Breast epithelium (tissue), 4 donors: ENCODE measurements at regions not wholly inside any gene's neighbourhood (a gene's known extent, or its start where the extent isn't known, plus 50 kb on each side); places are given as distances from the start of the nearest gene placed in this dataset.

ENCODE experiments used
- DNase-seq, 2 donors: peaks; one replicate each; pipeline ENCODE4 v3.0.0-alpha.2; 2019; ENCODE audit warnings: low spot score in 2 of 2
- H3K27ac ChIP-seq, 2 donors: fragments of 200-600 bp; sonication (generic) in 1 of 2; one replicate each; pipeline ENCODE4 v1.5.1; 2016 to 2019; ENCODE audit warnings: mild to moderate bottlenecking in 1 of 2
- H3K27me3 ChIP-seq, 2 donors: fragments of 200-600 bp; sonication (generic) in 1 of 2; one replicate each; pipeline versions ENCODE4 v1.5.1 to v1.6.0; 2017 to 2019; ENCODE audit warnings: control low read depth in 1 of 2, mild to moderate bottlenecking in 1 of 2
- H3K36me3 ChIP-seq: fragments of 200-600 bp; one replicate; pipeline ENCODE4 v1.5.1; 2019
- H3K4me1 ChIP-seq, 2 donors: fragments of 200-600 bp; sonication (generic); one replicate each; pipeline ENCODE4 v1.5.1; 2016 to 2019; ENCODE audit warnings: control low read depth in 1 of 2
- H3K4me3 ChIP-seq, 3 donors: fragments of 200-600 bp; sonication (generic); 1 replicate in 2 of 3; 2 replicates in 1 of 3; pipeline ENCODE4 v1.5.1; 2016 to 2019; ENCODE audit warnings: mild to moderate bottlenecking in 3 of 3, moderate library complexity in 2 of 3
- H3K9me3 ChIP-seq, 2 donors: fragments of 200-600 bp; sonication (generic) in 1 of 2; one replicate each; pipeline ENCODE4 v1.5.1; 2016 to 2019; ENCODE audit warnings: control low read depth in 1 of 2
- POLR2A ChIP-seq: fragments of 450-650 bp; IDR thresholded peaks from one replicate; pipeline ENCODE4 v1.6.1; 2016; ENCODE audit warnings: antibody characterized with exemption, mild to moderate bottlenecking, moderate library complexity
- POLR2AphosphoS5 ChIP-seq, 3 donors: sonication (generic); formaldehyde crosslinking; IDR thresholded peaks; one replicate each; pipeline ENCODE4 v1.6.1; 2017; ENCODE audit warnings: antibody characterized with exemption in 3 of 3
- intact Hi-C: fragments of 100-400 bp; cut with DNase I; formaldehyde crosslinking; loops from one replicate; pipeline ENCODE4 v1.15.1; 2023; ENCODE audit warnings: low total_unique reads
- TF ChIP-seq, protein P1 (sequence below), 3 donors: fragments of 450-650 bp; IDR thresholded peaks; one replicate each; pipeline ENCODE4 v1.5.1; 2016 to 2017; ENCODE audit warnings: antibody characterized with exemption in 3 of 3, mild to moderate bottlenecking in 3 of 3, moderate library complexity in 3 of 3

GRCh38 chr17:68775318-68775717 lies 174.2 kb upstream of the FAM20A start:
- intact Hi-C loops, result no loop called here
- no peaks in the 10 kb centered on the region for H3K4me1 ChIP-seq
- TF ChIP-seq POLR2AphosphoS5 (IDR thresholded peaks at IDR 0.05), result peak in 1 of 3 donors; percentile 12
- TF ChIP-seq, protein P1, sequence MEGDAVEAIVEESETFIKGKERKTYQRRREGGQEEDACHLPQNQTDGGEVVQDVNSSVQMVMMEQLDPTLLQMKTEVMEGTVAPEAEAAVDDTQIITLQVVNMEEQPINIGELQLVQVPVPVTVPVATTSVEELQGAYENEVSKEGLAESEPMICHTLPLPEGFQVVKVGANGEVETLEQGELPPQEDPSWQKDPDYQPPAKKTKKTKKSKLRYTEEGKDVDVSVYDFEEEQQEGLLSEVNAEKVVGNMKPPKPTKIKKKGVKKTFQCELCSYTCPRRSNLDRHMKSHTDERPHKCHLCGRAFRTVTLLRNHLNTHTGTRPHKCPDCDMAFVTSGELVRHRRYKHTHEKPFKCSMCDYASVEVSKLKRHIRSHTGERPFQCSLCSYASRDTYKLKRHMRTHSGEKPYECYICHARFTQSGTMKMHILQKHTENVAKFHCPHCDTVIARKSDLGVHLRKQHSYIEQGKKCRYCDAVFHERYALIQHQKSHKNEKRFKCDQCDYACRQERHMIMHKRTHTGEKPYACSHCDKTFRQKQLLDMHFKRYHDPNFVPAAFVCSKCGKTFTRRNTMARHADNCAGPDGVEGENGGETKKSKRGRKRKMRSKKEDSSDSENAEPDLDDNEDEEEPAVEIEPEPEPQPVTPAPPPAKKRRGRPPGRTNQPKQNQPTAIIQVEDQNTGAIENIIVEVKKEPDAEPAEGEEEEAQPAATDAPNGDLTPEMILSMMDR (IDR thresholded peaks at IDR 0.05), result no peak
- H3K36me3 ChIP-seq, result no peaks in the 10 kb centered on the region
- no peak for DNase-seq
- H3K9me3 ChIP-seq, result no peaks in the 10 kb centered on the region
- H3K4me3 ChIP-seq, result no peak overlapping the region
- H3K27me3 ChIP-seq, result no peaks in the 10 kb centered on the region
- peak overlapping the region; percentile 61 to 78 for H3K27ac ChIP-seq

- intact Hi-C loops, result no loop called here
- Histone ChIP-seq H3K4me3 (peak overlapping the region; percentile 5 to 47 (median 23)), H3K4me1 (no peaks in the 10 kb centered on the region), H3K9me3 (no peaks in the 10 kb centered on the region), H3K27ac (peak overlapping the region; percentile 26 to 73), H3K36me3 (no peaks in the 10 kb centered on the region), H3K27me3 (no peaks in the 10 kb centered on the region)
- no peak for DNase-seq
- TF ChIP-seq, protein P1 (IDR thresholded peaks at IDR 0.05), result peak in 2 of 3 donors; percentile 37 to 56
- TF ChIP-seq POLR2AphosphoS5 (IDR thresholded peaks at IDR 0.05), result no peak
- TF ChIP-seq POLR2A, result no peak
Measured at GRCh38 chr17:68771867-68772515, 170.8 kb upstream of the FAM20A start.

GRCh38 chr17:68768804-68769203 lies 167.6 kb upstream of the FAM20A start:
- no peak for DNase-seq
- TF ChIP-seq POLR2A (no peak), POLR2AphosphoS5 (IDR thresholded peaks at IDR 0.05) (no peak)
- TF ChIP-seq, protein P1 (IDR thresholded peaks at IDR 0.05), result no peak
- no peaks in the 10 kb centered on the region for H3K36me3 ChIP-seq
- H3K4me3 ChIP-seq, result no peak overlapping the region
- H3K27ac ChIP-seq, result no peak overlapping the region
- no peaks in the 10 kb centered on the region for H3K9me3 ChIP-seq
- no peaks in the 10 kb centered on the region for H3K4me1 ChIP-seq
- intact Hi-C loops, result no loop called here
- no peaks in the 10 kb centered on the region for H3K27me3 ChIP-seq

GRCh38 chr17:68766640-68767039 lies 165.5 kb upstream of the FAM20A start:
- intact Hi-C loops, result no loop called here
- Histone ChIP-seq H3K9me3 (no peaks in the 10 kb centered on the region), H3K27ac (no peak overlapping the region), H3K4me1 (no peaks in the 10 kb centered on the region), H3K27me3 (no peaks in the 10 kb centered on the region), H3K4me3 (no peak overlapping the region), H3K36me3 (no peaks in the 10 kb centered on the region)
- no peak for DNase-seq
- TF ChIP-seq POLR2AphosphoS5 (IDR thresholded peaks at IDR 0.05) (no peak), POLR2A (no peak)
- TF ChIP-seq, protein P1 (IDR thresholded peaks at IDR 0.05), result no peak

- Histone ChIP-seq H3K9me3 (no peaks in the 10 kb centered on the region), H3K27ac (no peak overlapping the region), H3K4me1 (no peaks in the 10 kb centered on the region), H3K4me3 (no peak overlapping the region), H3K27me3 (no peaks in the 10 kb centered on the region), H3K36me3 (no peaks in the 10 kb centered on the region)
- no peak for DNase-seq
- TF ChIP-seq POLR2AphosphoS5 (IDR thresholded peaks at IDR 0.05) (no peak), POLR2A (no peak)
- TF ChIP-seq, protein P1 (IDR thresholded peaks at IDR 0.05), result no peak
- intact Hi-C loops, result no loop called here
Measured at GRCh38 chr17:68763562-68763961, 162.4 kb upstream of the FAM20A start.
